ENCODE measurements at regions not wholly inside any gene's neighbourhood (a gene's known extent, or its start where the extent isn't known, plus 50 kb on each side); places are given as distances from the start of the nearest gene placed in this dataset.
"Not testable (repeated sequence)": the region's sequence is repeated elsewhere in the genome, so short reads cannot be mapped to it uniquely, and the experiment has no call there.

GRCh38 chr1:8155528-8156186 is 129.5 kb upstream of the ERRFI1 start:
- peak overlapping the region in 2 of 4 donors; percentile 5 to 85 for H3K27ac ChIP-seq
- peaks cover 0 to 15% (median 8%) of the 10 kb centered on the region in 4 donors for H3K4me1 ChIP-seq
- 75 to 80% methylated on average over 14 of the region's 14 CpGs for WGBS, 2 donors

GRCh38 chr1:8154621-8155052 is 128.5 kb upstream of the ERRFI1 start:
- Histone ChIP-seq H3K4me1 (peaks cover 0 to 15% (median 8%) of the 10 kb centered on the region in 4 donors), H3K36me3 (no peaks in the 10 kb centered on the region), H3K4me3 (no peak overlapping the region), H3K27ac (peak overlapping the region in 3 of 4 donors; percentile 37 to 85 (median 38)), H3K9me3 (no peaks in the 10 kb centered on the region), H3K27me3 (no peaks in the 10 kb centered on the region)
- no peak for DNase-seq
- WGBS, 2 donors, result 23 to 35% methylated on average over 15 of the region's 15 CpGs
- TF ChIP-seq POLR2AphosphoS5 (IDR thresholded peaks at IDR 0.05), result peak; percentile 17 to 52 (median 33)
- TF ChIP-seq EP300 (IDR thresholded peaks at IDR 0.05), result no peak
- intact Hi-C loops (cut with DNase I), result no loop called here

More at GRCh38 chr1:8155528-8156186, 129.5 kb upstream of the ERRFI1 start:
- no peak overlapping the region for H3K4me3 ChIP-seq
- intact Hi-C loops (cut with DNase I), result no loop called here
- no peaks in the 10 kb centered on the region for H3K27me3 ChIP-seq
- H3K36me3 ChIP-seq, result no peaks in the 10 kb centered on the region
- TF ChIP-seq POLR2AphosphoS5 (IDR thresholded peaks at IDR 0.05), result no peak
- no peaks in the 10 kb centered on the region for H3K9me3 ChIP-seq
- no peak for DNase-seq

- WGBS, 2 donors, result 97 to 98% methylated on average over 7 of the region's 7 CpGs
- H3K27me3 ChIP-seq, result no peaks in the 10 kb centered on the region
- H3K4me1 ChIP-seq, result peaks cover 0 to 15% (median 8%) of the 10 kb centered on the region in 4 donors
- TF ChIP-seq CTCF (IDR thresholded peaks at IDR 0.05), result no peak
- no peak overlapping the region for H3K4me3 ChIP-seq
- no peak for DNase-seq
- intact Hi-C loops (cut with DNase I), result no loop called here
- peak overlapping the region in 1 of 4 donors; percentile 85 for H3K27ac ChIP-seq
- H3K36me3 ChIP-seq, result no peaks in the 10 kb centered on the region
- no peaks in the 10 kb centered on the region for H3K9me3 ChIP-seq
These were observed 127.9 kb upstream of the ERRFI1 start for GRCh38 chr1:8153961-8154360.

GRCh38 chr1:8152731-8153702 is 126.9 kb upstream of the ERRFI1 start:
- TF ChIP-seq CTCF (IDR thresholded peaks at IDR 0.05) (no peak), POLR2A (IDR thresholded peaks at IDR 0.05) (no peak)
- intact Hi-C loops (cut with DNase I), result no loop called here
- peak overlapping the region in 1 of 4 donors; percentile 85 for H3K27ac ChIP-seq
- 71 to 80% methylated on average over 19 of the region's 19 CpGs for WGBS, 2 donors
- no peaks in the 10 kb centered on the region for H3K9me3 ChIP-seq
- no peak overlapping the region for H3K4me3 ChIP-seq
- no peaks in the 10 kb centered on the region for H3K27me3 ChIP-seq
- no peaks in the 10 kb centered on the region for H3K36me3 ChIP-seq
- peaks cover 0 to 15% (median 8%) of the 10 kb centered on the region in 4 donors for H3K4me1 ChIP-seq
- DNase-seq, result no peak

GRCh38 chr1:8151647-8152046 is 125.5 kb upstream of the ERRFI1 start:
- Histone ChIP-seq H3K27me3 (no peaks in the 10 kb centered on the region), H3K27ac (peak overlapping the region in 1 of 4 donors; percentile 11), H3K4me1 (peaks cover 0 to 15% (median 8%) of the 10 kb centered on the region in 4 donors), H3K36me3 (no peaks in the 10 kb centered on the region), H3K9me3 (no peaks in the 10 kb centered on the region), H3K4me3 (no peak overlapping the region)
- TF ChIP-seq EP300 (IDR thresholded peaks at IDR 0.05) (no peak), POLR2AphosphoS5 (IDR thresholded peaks at IDR 0.05) (no peak), POLR2A (IDR thresholded peaks at IDR 0.05) (no peak), CTCF (IDR thresholded peaks at IDR 0.05) (no peak)
- 90% methylated on average over 7 of the region's 7 CpGs for WGBS, 2 donors
- intact Hi-C loops (cut with DNase I), result no loop called here
- DNase-seq, result no peak

GRCh38 chr1:8149756-8150155 is 123.6 kb upstream of the ERRFI1 start:
- H3K27me3 ChIP-seq; DNase-seq; H3K9me3 ChIP-seq; H3K4me3 ChIP-seq; H3K4me1 ChIP-seq; H3K36me3 ChIP-seq; intact Hi-C loops (cut with DNase I); H3K27ac ChIP-seq: not testable (repeated sequence)
- WGBS, 2 donors, result 81 to 92% methylated on average over 7 of the region's 7 CpGs

Data from sigmoid colon (tissue), 6 donors.